ENCODE measurements at regions not wholly inside any gene's neighbourhood (a gene's known extent, or its start where the extent isn't known, plus 50 kb on each side); places are given as distances from the start of the nearest gene placed in this dataset.

- no peak overlapping the region for H2BK12ac ChIP-seq (ENCODE audit: low read depth, low read length)
- H2BK5ac ChIP-seq (ENCODE audit: low read depth, low read length): no peak overlapping the region
- H2BK120ac ChIP-seq (replicated peaks; ENCODE audit: low read depth, low read length): no peak overlapping the region
- ChIA-PET CTCF (ENCODE audit: partially characterized antibody) (interaction anchor here (0.6 to 1.2 kb wide), 3 partner anchors 13 to 225 kb away, joined by 3 to 4 read pairs (median 3); no protein-coding TSS in a partner anchor), POLR2A (ENCODE audit: partially characterized antibody) (no interaction called here)
- no peak for FAIRE-seq
- H3K4me1 ChIP-seq (replicated peaks in 1 of 4; ENCODE audit: control insufficient read depth in 3 of 4, insufficient read depth in 4 of 4, low read length in 3 of 4): peaks cover 0 to 2% (median 0%) of the 10 kb centered on the region in 4 experiments; a peak in 1 of 7 replicates
- H3K4me3 ChIP-seq (ENCODE audit: extremely low read depth in 1 of 4, insufficient read depth in 2 of 4, low read depth in 3 of 4, low read length in 4 of 4): no peak overlapping the region
- H3K36me3 ChIP-seq (ENCODE audit: control insufficient read depth in 2 of 4, insufficient read depth in 4 of 4, low read length in 3 of 4): peaks cover 0 to 6% (median 0%) of the 10 kb centered on the region in 4 experiments; a peak in 3 of 8 replicates
- H3K4ac ChIP-seq (replicated peaks; ENCODE audit: insufficient read length, low read depth, low read length): no peak overlapping the region
- H3K9ac ChIP-seq (replicated peaks in 1 of 4; ENCODE audit: extremely low read depth in 1 of 4, low read depth in 3 of 4, low read length in 3 of 4): no peak overlapping the region
- no peak overlapping the region for H2AK5ac ChIP-seq (ENCODE audit: low read depth, low read length)
- WGBS, 2 experiments (ENCODE audit: extremely low coverage in 1 of 2, insufficient coverage in 1 of 2, insufficient read length in 1 of 2, insufficient replicate concordance in 2 of 2, low coverage in 1 of 2, low lambda C conversion rate in 2 of 2, missing lambda C conversion rate in 1 of 2): 80% methylated on average over 1 of the region's 1 CpG; no CpG with 5 or more reads in 1 of the 2 experiments
- H3K23ac ChIP-seq (ENCODE audit: insufficient read length): no peak overlapping the region
- no peaks in the 10 kb centered on the region for H3K79me2 ChIP-seq (ENCODE audit: control insufficient read depth in 1 of 2, insufficient read depth in 2 of 2, low read length in 2 of 2)
- no peak overlapping the region for H3K27ac ChIP-seq (ENCODE audit: low read depth, low read length)
- no peak overlapping the region for H3K56ac ChIP-seq (replicated peaks; ENCODE audit: insufficient read length, low read depth, low read length)
- DNase-seq (ENCODE audit: low read depth in 1 of 2, low spot score in 2 of 2): no peak
- no peak overlapping the region for H2AFZ ChIP-seq (ENCODE audit: low read length)
- H4K20me1 ChIP-seq (replicated peaks in 1 of 2; ENCODE audit: control insufficient read depth in 1 of 2, insufficient read depth in 2 of 2, low read length in 2 of 2): peaks cover 0 to 1% of the 10 kb centered on the region in 2 experiments
- no peak for TF ChIP-seq GABPA (IDR thresholded peaks at IDR 0.05; ENCODE audit: borderline replicate concordance, insufficient read depth, low read length)
- no peak for TF ChIP-seq NRF1 (IDR thresholded peaks at IDR 0.05; ENCODE audit: low read depth, low read length)
- no peak for TF ChIP-seq ZNF274 (IDR thresholded peaks at IDR 0.05; ENCODE audit: borderline replicate concordance, extremely low read depth, low read length)
- TF ChIP-seq TBP (IDR thresholded peaks at IDR 0.05; ENCODE audit: low read depth, low read length): no peak
- no peak for TF ChIP-seq KDM1A (IDR thresholded peaks at IDR 0.05; ENCODE audit: borderline replicate concordance, low read length)
- no peak for TF ChIP-seq EP300 (IDR thresholded peaks at IDR 0.05; ENCODE audit: borderline replicate concordance in 1 of 2, low read depth in 2 of 2, low read length in 2 of 2)
- TF ChIP-seq BCL11A (IDR thresholded peaks at IDR 0.05; ENCODE audit: low read depth in 2 of 2, low read length in 2 of 2): no peak
- TF ChIP-seq HDAC6 (IDR thresholded peaks at IDR 0.05; ENCODE audit: low read depth, low read length): no peak
- TF ChIP-seq TAF7 (optimal IDR thresholded peaks at IDR 0.05; ENCODE audit: borderline replicate concordance, low read depth, low read length): no peak
- TF ChIP-seq MAX (IDR thresholded peaks at IDR 0.05): no peak
- TF ChIP-seq CHD1 (IDR thresholded peaks at IDR 0.05; ENCODE audit: low read depth, low read length): no peak
- no peak overlapping the region for H4K5ac ChIP-seq (ENCODE audit: insufficient read length, low read depth, low read length)
- no peak overlapping the region for H4K8ac ChIP-seq (ENCODE audit: extremely low read depth, insufficient read depth, low read length)
- no peaks in the 10 kb centered on the region for H3K23me2 ChIP-seq (ENCODE audit: low read depth, low read length)
- H4K91ac ChIP-seq (replicated peaks; ENCODE audit: insufficient read length, low read length): no peak overlapping the region
- no peak overlapping the region for H3K4me2 ChIP-seq (ENCODE audit: insufficient read depth in 1 of 2, low read depth in 2 of 2, low read length in 2 of 2)
- no peak overlapping the region for H3K14ac ChIP-seq (ENCODE audit: insufficient read length)
- H3K9me3 ChIP-seq (ENCODE audit: insufficient read depth in 2 of 2, low read depth in 1 of 2, low read length in 1 of 2): no peaks in the 10 kb centered on the region
- H2BK20ac ChIP-seq (ENCODE audit: low read length): no peak overlapping the region
- no peaks in the 10 kb centered on the region for H3K27me3 ChIP-seq (replicated peaks in 1 of 4; ENCODE audit: control insufficient read depth in 3 of 4, extremely low read depth in 1 of 4, insufficient read depth in 3 of 4, low read length in 3 of 4)
- no peak overlapping the region for H2BK15ac ChIP-seq (ENCODE audit: low read length)
- no peak overlapping the region for H3K18ac ChIP-seq (ENCODE audit: extremely low read depth, low read length)
- H3K79me1 ChIP-seq (ENCODE audit: low read depth, low read length): no peaks in the 10 kb centered on the region
Measured at GRCh38 chr7:19972876-19973275, 199.5 kb upstream of the TMEM196 start.

Data from H1 (cell line).